Epithelial cell of esophagus (primary cell): ENCODE measurements at regions not wholly inside any gene's neighbourhood (a gene's known extent, or its start where the extent isn't known, plus 50 kb on each side); places are given as distances from the start of the nearest gene placed in this dataset.

Source experiments
- DNase-seq: peaks from one replicate; pipeline ENCODE4 v3.0.0; 2010; ENCODE audit warnings: low read depth
- H3K4me3 ChIP-seq: 2 replicates; pipeline ENCODE4 v1.5.1; 2011; ENCODE audit warnings: mild to moderate bottlenecking, low read length, control low read depth
- TF ChIP-seq, protein P1 (sequence below): IDR thresholded peaks from 2 replicates; pipeline ENCODE4 v1.5.1; 2011; ENCODE audit warnings: low read depth, mild to moderate bottlenecking, low read length, control low read depth, inconsistent platforms; ENCODE audit not compliant: insufficient read depth; ENCODE audit errors: missing control alignments

- no peak for DNase-seq
- TF ChIP-seq, protein P1, sequence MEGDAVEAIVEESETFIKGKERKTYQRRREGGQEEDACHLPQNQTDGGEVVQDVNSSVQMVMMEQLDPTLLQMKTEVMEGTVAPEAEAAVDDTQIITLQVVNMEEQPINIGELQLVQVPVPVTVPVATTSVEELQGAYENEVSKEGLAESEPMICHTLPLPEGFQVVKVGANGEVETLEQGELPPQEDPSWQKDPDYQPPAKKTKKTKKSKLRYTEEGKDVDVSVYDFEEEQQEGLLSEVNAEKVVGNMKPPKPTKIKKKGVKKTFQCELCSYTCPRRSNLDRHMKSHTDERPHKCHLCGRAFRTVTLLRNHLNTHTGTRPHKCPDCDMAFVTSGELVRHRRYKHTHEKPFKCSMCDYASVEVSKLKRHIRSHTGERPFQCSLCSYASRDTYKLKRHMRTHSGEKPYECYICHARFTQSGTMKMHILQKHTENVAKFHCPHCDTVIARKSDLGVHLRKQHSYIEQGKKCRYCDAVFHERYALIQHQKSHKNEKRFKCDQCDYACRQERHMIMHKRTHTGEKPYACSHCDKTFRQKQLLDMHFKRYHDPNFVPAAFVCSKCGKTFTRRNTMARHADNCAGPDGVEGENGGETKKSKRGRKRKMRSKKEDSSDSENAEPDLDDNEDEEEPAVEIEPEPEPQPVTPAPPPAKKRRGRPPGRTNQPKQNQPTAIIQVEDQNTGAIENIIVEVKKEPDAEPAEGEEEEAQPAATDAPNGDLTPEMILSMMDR: no peak
- no peak overlapping the region for H3K4me3 ChIP-seq
Measured at GRCh38 chrX:39019056-39019455, 217.8 kb downstream of the MID1IP1 start.

DNA sequence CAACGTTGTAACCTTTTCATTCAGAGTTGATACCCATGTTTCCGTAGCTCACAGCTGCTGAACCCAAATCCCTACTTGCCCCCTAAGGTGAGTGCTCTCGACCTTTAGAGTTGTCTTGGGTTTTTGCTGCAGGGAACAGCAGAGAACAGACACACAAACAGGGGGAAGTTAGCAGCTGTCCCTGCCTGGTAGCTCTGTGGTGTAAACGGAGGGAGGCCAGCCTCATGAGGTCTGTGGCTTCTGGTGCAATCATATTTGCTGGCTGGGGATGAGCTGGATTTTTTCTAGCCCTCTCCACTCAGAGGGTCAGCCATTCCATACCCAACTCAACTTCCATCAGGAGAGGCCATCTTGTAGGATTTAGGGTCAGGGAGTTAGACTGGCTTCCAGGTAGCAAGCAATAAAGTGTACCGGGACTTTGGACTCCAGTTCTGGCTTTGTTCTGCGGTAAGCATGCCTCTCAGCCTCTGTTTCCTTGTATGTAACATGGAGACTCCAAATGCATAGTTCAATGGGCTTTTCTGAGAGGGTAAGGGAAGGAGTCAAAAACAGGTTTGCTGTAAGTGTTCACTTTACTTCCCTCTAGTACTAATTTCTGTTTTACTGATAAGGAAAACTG, 218.9 kb downstream of the MID1IP1 start:
- no peak for DNase-seq
- TF ChIP-seq, protein P1: no peak
- H3K4me3 ChIP-seq: no peak overlapping the region

DNA sequence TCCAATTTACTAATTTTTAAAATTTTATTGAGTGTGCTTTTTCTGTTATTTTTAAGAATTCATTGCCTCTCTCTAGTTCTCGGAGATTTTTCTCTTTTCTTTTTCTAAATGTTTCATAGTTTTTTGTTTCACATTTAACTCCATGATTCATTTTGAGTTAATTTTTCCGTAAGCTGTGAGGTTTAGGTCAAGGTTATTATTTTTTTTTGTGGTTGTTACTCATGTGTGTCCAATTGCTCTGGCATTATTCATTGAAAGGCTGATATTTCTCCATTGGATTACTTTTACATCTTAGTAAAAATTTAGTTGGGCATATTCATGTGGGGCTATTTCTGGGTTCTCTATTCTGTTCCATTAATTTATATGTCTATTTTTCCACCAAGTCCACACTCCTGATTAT, 220.8 kb downstream of the MID1IP1 start:
- no peak for DNase-seq
- H3K4me3 ChIP-seq: no peak overlapping the region
- TF ChIP-seq, protein P1: no peak

GRCh38 chrX:39029221-39029620, 228.0 kb downstream of the MID1IP1 start:
- H3K4me3 ChIP-seq: no peak overlapping the region
- DNase-seq: no peak
- TF ChIP-seq, protein P1: no peak

- TF ChIP-seq, protein P1: no peak
- H3K4me3 ChIP-seq: no peak overlapping the region
- no peak for DNase-seq
Measured at GRCh38 chrX:39030636-39031035, 229.4 kb downstream of the MID1IP1 start.

GRCh38 chrX:39039890-39040289, 238.6 kb downstream of the MID1IP1 start:
- no peak for DNase-seq
- TF ChIP-seq, protein P1: no peak
- H3K4me3 ChIP-seq: no peak overlapping the region
